KBM-7 (cell line): ENCODE measurements at regions not wholly inside any gene's neighbourhood (a gene's known extent, or its start where the extent isn't known, plus 50 kb on each side); places are given as distances from the start of the nearest gene placed in this dataset.

Source experiments
- DNase-seq: peaks from one replicate; pipeline ENCODE4 v3.0.0-alpha.2; 2015
- in situ Hi-C: fragments of 300-500 bp; cut with MboI; formaldehyde crosslinking; loops from 2 replicates; pipeline ENCODE4 v1.14.3; 2020; ENCODE audit warnings: low sequenced_read_pairs, low pct_unique_long_range_greater_than_20kb, mixed read lengths

DNA sequence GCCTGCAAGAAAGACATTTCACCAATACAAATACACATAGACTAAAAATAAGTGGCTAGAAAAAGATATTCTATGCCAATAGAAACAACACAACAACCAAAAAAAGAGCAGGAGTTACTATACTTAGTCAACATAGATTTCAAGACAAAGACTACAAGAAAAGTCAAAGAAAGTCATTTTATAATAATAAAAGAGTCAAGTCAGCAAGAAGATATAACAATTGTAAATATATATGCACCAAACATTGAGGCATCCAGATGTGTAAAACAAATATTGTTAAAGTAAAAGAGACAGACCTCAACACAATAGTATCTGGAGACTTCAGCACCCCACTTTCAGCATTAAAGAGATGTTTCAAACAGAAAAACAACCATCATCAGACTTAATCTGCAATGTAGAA, 104.6 kb downstream of the AMY1C start:
- no peak for DNase-seq
- in situ Hi-C loops, result no loop called here

DNA sequence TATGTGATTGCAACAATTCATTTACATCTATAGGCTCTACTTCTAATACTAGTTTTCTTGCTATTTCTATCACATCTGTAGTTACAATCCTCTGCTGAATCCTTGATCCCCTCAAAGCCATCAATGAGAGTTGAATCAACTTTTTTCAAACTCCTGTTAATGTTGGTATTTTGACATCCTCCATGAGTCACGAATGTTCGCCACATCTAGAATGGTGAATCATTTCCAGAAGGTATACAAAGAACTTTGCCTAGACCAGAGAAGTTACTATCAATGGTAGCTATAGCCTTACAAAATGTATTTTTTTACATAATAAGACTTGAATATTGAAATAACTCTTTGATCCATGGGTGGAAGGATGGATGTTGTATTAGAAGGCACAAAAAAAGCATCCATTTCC, 110.0 kb downstream of the AMY1C start:
- in situ Hi-C loops, result no loop called here
- no peak for DNase-seq

DNA sequence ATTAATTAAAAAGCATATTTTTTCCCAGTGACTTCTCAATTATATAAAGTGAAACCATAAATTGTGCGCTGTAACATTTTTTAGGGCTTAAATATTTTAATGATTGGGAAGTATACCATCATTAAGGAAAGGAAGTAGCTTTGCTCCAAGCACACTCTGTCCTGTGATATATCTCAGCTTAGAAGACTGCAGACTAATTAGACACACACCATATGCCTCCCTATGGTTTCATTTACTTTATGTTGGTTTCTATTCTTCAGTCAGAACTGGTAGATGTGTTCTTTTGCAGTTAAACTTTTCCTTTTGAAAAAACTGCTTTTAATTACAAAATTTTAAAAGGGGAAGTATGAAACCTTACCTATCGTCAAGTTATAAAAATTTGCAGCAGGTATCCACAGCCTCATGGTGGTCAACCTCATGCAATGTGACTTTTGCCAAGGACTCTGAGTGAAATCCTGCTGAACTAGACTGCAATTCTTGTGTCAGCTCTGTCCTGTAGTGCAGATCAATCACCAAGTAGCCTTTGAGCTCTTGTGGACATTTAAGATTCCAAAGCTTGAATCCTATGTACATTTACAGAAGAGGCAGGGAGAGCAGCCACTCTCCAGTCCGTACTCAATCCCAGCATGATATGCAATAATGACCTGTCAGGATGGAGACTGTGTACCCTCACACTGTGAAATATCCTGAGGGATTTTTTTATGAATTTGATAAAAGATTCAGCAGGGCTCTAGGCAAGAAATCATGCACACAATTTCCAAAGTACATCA, 149.1 kb downstream of the AMY1C start:
- no peak for DNase-seq
- in situ Hi-C loops, result no loop called here

DNA sequence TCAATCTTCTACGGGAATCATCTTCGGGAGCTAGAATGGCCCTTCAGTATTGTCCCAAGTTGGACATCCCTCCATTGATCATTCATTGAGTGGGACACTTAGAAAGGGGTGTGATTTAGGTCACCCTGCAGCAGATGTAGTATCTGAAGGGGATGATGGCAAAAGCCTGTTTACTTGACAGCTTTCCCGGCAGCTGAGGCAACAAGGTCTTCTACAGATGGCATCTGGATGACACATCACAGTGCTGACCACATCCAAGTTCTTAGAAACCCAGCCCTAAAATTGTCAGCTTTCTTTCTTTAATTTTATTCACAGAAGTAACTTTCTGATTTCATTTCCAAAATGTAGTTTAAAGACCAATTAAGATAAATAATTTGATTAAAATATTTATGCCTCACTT, 150.3 kb downstream of the AMY1C start:
- in situ Hi-C loops, result no loop called here
- no peak for DNase-seq

DNA sequence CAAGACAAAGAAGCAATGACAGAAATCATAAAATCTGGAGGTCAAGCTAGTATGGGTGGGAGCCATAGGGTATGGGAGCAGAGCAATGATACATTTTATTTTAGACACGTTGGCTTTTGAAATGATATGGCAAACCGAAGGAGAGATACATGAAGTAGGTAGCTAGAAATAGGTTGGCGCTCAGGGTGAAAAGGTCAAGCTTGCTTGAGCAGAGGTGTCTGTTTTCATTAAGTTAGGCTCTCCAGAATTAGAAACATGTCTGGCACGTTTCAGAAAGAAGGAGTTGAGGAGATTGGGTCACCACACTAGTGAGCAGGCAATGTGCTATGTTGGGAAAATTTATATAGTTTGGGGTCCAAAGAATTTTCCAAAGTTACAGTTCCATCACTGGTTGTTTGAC, 151.4 kb downstream of the AMY1C start:
- in situ Hi-C loops, result no loop called here
- DNase-seq, result no peak

DNA sequence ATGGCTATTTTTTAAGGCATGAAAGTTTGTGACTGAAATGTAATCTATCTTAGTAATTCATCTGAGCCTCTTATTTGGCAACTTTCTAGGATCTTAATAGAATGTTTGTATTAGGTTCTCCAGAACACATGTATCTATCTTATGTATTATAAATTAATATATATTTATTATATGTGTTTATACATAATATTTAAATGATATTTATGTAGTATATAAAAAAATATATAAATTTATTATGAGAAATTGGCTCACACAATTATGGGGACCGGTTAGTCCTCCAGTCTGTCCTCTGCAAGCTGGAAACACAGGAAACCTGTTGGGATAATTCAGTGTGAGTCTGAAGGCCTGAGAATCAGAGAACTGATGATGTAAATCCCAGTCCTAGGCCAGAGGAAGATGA, 155.7 kb downstream of the AMY1C start:
- in situ Hi-C loops, result no loop called here
- DNase-seq, result no peak

DNA sequence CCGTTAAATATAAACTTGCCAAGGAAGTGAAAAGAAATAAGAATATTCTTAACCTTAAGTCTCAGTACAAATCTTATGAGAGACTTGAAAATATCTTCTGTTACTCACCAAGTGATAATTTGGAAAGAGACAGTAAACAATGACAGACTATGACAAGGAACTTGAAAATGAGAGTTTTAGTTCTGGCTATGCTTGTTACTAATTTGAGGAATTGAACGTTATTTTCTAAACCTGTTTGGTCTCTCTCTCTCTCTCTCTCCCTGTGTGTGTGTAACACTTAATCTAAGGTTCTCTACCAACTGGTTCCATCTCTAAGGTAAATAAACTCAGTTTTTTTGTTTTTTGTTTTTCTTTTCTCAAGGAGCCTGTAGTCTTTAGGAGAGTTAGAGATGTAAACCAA, 161.8 kb downstream of the AMY1C start:
- in situ Hi-C loops, result no loop called here
- no peak for DNase-seq

DNA sequence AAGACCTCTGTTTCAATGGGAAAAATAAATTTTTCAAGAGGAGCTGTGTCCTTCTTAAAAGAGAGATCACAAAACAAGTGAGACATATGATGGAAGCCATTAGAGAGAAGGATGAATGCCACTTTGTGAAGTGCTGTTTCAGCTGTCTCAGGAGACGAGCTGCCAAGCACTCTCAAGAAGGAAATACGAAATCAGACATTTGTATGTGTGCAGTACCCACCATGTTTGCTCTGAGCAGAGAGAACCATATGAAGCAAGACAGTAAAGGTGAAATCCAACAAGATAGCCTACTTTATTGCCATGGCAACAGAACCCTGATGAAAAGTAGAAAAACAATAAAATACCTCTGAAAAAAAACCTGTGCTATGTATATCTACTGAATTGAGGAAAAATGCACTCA, 168.1 kb downstream of the AMY1C start:
- no peak for DNase-seq
- in situ Hi-C loops, result no loop called here

DNA sequence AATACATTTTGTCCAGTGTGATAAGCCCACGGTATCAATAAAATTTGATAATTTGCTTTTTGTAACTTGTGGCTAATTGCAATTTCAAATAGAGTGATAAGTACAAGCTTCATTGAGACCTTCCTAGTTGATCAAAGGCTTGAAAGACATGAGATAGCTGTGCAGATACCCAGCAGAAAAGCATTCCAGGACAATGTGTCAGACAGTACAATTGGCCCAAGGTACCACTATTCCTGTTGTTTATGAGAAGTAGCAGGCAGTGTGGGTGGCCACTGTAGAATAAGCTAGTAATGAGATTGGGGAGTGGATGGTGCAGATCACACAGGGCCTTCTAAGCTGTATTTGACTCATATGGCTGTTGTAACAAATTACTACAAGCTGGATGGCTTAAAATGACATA, 182.2 kb downstream of the AMY1C start:
- no peak for DNase-seq
- in situ Hi-C loops, result no loop called here

DNA sequence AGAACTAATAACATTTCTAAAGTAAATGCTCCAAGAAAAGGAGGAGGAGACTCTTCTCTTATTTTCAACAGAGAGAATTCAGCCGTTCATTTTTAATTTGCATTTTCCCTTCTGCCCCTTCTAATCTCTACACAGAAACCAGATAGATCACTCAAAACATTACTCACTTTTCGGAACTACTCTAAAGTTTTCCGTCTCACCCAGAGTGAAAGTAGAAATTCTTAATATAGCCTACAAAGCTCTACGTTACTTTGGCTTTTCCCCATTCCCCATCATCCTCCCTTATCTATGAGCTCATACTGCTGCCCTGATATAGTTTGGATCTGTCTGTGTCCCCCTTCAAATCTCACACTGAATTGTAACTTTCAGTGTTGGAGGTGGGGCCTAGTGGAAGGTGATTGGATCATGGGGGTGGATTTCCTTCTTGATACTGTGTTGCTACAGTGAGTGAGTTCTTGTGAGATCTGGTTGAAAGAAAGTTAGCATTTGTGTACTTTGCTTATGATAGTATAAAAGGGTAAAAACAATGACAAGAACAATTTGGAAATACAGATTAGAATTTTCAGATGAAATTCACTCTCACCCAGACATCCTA, 188.2 kb downstream of the AMY1C start:
- in situ Hi-C loops, result no loop called here
- DNase-seq, result no peak

DNA sequence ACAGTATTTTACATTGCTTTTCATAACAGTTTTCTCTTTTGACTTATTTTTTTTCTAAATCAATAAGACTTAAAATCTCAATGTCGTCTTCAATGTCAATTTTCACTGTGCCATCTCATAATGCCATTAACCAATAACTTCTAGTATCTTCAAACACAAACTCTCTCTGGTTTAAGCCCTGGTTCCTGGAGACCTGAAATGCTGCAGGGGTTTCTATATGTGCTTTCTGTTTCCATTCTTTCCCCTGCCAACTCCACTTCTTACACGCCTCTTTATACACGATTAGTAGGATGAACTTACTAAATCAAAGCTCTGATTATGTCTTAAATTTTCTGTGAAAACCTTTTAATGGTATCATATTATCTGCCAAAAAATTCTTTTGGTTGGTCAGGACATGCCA, 191.4 kb downstream of the AMY1C start:
- no peak for DNase-seq
- in situ Hi-C loops, result no loop called here

DNA sequence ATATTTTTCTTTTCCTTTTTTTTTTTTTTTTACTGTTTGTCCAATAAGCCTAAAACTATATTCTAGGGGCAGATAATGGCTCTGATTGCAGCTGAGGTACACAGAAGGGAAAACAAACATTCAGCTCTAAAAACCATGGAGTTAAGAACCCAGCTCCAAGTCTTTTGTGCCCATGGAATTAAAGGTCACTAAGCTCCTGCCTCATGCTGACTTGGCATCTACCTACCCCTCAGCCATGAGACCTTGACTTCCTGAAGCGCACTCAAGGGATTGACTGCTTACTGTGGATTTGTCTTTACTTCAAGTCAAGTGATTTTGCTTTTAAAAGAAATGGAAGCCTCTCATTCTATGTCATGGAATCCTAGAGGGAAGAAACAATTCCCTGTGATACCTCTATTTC, 192.3 kb downstream of the AMY1C start:
- in situ Hi-C loops, result no loop called here
- DNase-seq, result no peak

DNA sequence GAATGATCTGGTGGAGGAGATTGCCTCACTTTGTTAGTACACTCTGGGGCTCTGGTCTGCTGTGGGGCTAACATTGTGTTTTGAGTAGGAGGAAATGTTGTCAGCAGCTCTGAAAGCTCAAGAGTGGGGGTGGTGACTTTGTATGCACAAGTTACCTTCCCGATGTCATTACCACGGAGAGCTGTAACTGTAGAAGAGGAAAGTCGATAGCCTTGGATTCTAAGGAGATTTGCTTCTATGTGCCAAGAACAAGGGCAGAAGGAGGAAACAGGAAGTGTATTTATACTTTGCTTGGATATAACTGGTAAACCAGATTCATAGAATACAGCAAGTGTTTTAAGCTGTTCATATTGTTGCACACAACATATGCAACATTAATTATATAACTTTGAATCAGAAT, 196.1 kb downstream of the AMY1C start:
- in situ Hi-C loops, result no loop called here
- DNase-seq, result peak; percentile 12

DNA sequence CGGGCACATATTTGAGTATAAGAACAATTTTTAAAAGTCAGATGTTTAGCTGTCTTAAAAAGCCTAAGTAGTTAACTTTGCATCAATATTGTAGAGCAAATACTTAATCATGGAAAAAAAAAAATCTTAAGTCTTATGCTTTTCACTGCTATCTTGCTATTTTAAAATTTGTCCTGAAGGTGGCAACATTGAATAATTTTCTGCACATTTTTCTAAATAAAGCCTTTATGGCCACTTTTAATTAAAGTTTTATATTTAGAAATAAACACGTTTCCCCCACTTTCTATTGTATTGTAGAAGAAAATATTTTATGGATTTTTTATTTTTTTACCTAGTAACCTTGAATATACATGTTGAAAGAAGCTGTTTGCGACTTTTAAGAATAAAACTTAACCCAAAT, 198.8 kb downstream of the AMY1C start:
- in situ Hi-C loops, result no loop called here
- peak; percentile 23 for DNase-seq

DNA sequence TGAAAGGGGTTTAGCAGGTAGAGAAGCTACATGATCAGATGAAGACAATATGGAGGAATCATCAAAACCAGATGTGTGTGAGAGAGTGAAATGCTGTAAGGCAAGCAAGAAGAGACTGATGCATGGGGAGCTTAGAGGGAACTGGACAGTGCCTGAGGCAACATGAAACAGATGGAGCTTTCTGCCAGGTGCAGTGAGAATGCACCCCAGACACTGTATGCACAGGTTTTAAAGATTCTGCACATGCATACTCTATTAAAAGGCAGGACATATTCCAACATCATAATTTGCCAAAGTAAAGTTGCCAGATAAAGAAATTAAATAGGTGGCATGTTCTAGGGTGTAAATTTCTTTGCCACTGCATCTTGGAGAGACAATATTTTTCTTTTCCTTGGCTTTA, 200.1 kb downstream of the AMY1C start:
- in situ Hi-C loops, result no loop called here
- no peak for DNase-seq

DNA sequence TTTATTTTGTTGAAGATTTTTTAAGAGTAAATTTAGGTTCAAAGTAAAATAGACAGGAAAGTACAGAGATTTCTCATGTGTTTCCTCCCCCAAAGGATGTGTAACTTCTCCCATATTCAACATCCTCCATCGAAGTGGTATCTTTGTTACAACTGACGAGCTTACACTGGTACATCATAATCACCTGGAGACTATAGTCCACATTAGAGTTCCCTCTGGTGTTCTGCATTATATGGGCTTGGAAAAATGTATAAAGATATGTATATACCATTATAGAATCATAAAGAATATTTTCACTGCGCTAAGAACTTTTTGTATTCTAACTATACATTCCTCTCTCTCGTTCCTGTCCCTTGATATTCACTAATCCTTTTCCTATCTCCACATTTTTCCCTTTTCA, 203.7 kb downstream of the AMY1C start:
- in situ Hi-C loops, result no loop called here
- no peak for DNase-seq

DNA sequence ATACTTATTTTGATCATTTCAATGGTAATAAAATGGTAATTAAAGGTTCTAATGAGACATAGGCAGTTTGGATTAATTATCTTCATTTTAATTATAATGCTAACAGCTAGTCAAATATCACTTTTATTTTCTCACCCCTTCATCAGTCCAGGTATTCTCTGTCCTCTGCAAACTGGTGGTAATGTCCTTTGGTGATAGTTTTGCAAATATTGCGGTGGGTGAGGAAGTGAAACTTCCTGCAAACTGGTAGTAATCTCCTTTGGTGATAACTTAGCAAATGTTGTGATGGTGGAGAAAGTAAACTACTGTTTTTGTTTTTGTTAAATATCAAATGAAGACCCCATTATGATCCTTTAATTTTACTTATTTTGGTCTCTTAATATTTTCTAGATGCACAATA, 209.0 kb downstream of the AMY1C start:
- no peak for DNase-seq
- in situ Hi-C loops, result no loop called here

DNA sequence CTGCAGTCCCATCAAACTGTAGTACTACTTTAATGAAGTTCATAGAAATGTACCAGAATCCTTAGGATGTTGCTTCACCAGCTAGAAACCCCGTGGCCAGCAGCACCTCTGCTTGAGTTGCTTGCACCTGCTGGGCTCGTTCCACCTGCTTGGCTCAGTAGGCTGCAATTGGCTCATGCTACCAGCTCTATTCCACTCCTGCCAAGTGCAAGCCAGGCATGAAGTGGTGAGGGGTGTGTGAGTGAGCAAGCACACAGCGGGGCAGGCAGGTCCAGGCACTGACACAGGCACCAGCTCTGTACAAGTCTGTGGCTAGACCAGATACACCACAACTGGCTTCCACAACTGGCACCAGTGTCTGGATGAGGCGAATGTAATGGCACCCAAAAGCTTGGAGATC, 209.9 kb downstream of the AMY1C start:
- in situ Hi-C loops, result no loop called here
- no peak for DNase-seq

DNA sequence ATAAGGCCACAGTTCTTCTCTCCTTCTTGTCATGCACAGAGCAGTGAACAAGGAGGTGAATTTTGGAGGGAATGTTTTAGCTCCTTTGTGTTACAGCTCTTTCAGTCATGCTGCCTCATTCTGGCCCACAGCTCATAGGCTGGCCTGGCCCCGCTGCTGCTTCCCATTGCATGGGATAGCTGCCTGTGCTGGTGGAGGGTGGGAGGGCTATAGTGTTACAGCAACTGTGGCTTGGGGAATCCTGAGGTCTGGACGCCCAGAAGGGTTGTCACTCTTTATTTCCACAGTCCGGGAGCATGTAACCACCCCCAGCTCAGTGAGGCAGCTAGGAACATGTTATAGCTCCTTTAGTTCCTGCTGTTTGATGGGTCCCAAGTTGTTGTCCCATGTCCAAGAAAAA, 210.3 kb downstream of the AMY1C start:
- in situ Hi-C loops, result no loop called here

DNA sequence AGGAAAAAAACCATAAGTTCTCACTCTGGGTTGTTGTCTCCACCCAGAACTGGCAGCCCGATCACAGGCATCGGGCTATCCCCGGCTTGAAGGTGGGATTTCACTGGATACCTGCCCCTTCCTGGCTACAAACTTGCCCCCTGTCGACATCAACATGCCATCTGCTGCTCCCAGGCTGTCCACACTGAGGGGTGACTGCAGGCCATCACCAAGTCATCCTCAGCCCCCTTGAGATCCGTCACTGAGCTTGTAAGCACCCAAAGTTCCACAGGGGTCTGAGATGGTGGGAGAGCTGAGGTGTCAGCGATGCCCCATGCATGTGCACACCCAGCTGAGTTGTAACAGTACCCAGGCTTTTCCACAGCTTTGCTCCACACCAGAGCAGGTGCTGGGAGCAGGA, 211.0 kb downstream of the AMY1C start:
- in situ Hi-C loops, result no loop called here
- no peak for DNase-seq

More for the DNA sequence above, 210.3 kb downstream of the AMY1C start:
- DNase-seq, result no peak

DNA sequence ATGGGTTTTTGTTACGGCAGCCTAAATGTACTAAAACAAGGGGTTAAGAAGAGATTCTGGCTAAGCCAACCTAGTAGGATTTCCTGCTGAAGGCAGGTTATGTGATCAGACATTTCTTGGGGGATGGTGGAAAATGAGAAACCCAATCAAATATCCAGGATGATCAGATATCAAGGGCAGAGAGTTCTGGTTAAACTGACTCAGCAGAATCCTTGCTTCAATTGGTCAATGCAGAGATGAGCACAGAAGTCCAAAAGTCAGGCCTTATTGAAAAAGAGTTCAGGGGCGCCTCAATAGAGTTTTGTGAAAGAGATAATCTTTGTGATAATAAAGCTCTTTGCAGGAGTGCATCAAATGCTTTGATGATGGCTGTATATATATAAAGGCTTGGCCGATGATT, 237.1 kb downstream of the AMY1C start:
- in situ Hi-C loops, result no loop called here
- no peak for DNase-seq
